NCI-H2029 treated with DMSO at 0.1 percent for 48 hours (cell line): ENCODE measurements at regions not wholly inside any gene's neighbourhood (a gene's known extent, or its start where the extent isn't known, plus 50 kb on each side); places are given as distances from the start of the nearest gene placed in this dataset.

Experiments used
- DNase-seq: peaks from one replicate; lab custom pipeline; 2025; lab: John Stamatoyannopoulos, UW

DNA sequence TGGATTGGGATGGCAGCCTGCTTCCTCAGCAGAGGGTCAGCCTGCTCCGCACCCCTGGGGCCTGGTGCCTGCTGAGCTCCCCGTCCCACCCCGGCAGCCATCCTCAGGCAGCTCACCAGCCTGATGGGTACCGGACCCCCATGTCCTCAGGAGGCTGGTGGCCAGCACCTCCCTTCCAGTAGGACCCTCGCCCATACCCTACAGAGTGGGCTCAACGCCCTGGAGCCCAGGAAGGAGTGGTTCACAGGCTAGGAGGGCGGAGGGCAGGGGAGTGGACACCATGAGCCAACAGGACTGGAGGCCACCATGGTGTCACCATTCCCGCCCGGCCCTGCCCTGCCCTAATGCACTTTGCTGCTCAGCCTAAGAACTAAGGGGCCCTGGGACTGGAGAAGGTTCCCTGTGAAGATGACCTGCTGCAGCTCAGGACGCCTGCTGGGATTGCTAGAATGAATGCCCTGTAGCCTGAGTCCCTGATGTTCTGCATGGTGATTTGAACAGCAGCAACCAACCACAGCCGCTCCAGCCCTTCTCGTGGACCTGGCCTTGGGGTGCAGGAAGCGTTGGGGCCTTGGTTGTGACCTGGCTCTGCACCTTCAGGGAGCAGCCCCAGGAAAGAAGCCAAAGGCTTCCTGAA is 1080.8 kb downstream of the BRD1 start:
- DNase-seq: no peak

DNA sequence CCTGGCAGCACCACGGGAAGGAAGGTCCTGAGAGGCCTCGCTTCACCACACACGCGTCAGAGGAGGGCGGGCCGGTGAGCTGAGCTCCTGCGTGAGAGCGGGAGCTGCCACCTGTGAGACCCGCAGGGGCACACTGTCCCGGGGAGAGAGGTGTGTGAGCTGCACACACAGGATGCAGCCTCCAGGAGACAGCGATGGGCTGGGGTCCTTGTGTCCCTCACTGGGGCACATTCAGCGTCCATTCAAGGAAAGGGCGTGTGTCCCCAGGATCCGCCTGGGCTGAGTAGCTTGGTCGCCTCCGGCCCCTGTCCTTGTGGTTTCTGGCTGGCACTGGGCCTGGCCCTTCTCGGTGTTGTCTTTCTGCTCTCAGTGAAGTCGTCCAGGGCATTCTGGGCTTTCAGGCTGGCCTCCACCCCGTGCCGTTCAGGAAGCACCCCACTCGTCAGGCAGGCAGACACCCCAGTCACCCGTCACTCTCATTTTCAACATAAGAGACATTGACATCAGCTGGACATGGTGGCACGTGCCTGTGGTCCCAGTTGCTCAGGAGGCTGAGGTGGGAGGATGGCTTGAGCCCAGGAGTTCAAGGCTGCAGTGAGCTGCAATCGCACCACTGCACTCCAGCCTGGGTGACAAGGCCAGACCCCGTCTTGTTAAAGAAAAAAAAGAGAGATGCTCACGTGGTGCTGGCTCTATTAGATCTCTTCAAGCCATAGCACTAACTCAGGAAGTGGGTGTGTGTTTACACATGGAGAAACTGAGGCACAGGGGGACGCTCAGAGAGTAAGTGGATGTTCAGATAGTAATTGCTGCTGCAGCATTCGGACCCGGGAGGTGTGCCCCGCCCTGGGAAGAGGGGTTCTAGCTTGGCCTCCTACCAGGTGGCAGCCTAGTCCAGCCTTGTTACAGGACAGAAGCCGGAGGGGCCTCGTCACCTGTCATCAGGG is 1081.6 kb downstream of the BRD1 start:
- no peak for DNase-seq

DNA sequence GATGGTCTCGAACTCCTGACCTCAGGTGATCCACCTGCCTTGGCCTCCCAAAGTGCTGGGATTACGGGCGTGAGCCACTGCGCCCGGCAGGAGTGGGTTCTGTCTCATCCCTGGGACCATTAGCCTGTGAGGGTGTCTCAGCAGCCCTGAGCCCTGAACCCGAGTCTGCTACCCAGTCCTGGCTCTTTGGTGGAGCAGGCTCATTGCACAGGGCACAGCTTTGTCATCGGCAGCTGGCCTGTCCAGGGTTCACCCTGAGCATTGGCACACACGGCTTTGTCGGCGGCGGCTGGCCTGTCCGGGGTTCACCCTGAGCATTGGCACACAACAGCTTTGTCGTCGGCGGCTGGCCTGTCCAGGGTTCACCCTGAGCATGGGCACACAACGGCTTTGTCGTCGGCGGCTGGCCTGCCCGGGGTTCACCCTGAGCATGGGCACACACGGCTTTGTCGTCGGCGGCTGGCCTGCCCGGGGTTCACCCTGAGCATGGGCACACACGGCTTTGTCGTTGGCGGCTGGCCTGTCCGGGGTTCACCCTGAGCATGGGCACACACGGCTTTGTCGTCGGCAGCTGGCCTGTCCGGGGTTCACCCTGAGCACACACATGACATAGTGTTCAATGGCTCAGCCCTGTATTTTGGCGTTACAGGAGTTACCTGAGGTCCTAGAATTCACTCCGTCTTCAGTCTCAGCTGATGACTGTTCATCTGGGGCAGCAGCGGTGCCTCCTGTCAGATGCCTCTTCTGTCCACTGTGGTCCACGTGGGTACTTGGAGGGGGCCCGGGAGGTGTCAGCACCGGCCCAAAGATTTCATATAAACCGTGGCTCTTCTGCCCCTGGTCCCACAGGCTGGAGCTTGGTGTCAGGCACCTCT is 1082.5 kb downstream of the BRD1 start:
- no peak for DNase-seq

DNA sequence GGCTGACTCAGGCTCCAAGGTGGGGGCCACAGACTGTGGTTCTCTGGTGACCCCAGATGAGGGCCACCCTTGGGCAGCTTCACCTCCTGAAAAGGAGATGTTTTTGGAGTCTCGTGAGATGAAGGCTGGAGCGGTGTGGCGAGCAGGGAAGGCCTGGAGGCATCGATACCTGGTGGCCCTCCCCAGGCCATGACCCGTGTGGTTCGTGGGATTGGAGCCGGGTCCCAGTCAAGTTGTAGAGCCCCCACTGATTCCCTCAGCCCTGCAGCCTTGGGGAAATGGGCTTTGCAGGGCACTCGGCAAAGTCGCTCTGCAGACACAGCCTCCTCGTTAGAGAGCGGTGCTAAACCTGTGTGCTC is 1083.4 kb downstream of the BRD1 start:
- DNase-seq: no peak

DNA sequence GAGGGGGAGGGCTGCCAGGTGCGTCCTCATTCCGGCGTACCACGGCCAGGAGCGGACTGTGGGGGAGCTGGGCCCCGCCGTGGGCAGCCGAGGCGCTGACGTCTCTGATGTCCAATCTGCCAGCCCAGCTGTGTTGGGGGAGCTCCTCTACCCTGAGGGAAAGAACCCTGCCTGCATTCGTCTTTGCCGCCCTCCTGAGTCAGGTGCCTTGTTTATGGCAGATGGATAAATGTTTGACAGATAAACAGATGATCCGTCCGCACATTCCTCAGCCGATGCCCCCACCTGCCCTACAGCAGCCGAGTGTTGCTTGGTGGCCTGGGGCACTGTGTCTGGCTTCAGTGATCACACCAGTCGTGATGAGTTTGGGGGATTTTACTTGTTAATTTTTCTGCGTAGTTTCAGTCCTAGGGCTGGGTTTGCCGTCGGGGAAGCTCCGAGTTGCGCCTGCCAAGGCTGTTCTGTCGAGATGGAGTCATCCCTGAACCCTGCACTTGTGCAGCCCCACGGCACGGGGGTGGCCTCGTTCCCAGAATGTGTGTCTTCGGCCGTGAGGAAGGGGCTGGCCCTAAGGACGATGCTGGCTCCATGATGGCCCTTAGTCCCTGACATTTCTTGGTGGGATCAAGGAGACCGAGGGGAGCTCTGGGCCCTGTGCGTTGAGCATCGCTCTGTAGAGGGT is 1083.9 kb downstream of the BRD1 start:
- no peak for DNase-seq

DNA sequence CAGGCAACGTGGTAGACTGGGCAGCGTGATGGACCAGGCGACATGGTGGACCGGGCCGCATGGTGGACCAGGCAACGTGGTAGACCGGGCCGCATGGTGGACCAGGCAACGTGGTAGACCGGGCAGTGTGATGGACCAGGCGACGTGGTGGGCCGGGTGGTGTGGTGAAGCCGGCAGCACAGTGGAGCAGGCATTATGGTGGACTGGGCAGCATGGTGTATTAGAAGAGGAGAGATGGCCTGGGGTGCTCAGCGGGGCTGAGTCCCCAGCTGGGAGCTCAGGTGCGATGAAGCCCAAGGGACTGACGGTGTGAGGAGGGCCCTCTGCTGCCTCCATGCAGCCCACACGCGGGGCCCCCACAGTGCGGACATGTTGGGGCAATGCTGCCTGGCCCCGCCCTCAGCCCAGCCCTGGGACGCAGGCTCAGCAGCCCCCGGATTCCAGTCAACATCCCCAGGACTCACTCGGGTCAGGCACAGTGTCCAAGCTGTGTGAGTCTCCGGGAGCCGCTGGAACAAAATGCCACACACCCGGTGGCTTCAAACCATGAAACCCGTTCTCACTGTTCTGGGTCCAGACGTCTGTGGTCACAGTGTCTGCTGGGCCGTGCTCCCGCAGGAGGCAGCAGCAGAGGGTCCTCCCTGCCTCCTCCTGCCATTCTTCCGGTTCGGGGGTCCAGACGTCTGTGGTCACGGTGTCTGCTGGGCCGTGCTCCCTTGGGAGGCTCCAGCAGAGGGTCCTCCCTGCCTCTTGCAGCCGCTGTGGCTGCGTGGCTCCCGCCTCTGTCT is 1084.9 kb downstream of the BRD1 start:
- DNase-seq: no peak

DNA sequence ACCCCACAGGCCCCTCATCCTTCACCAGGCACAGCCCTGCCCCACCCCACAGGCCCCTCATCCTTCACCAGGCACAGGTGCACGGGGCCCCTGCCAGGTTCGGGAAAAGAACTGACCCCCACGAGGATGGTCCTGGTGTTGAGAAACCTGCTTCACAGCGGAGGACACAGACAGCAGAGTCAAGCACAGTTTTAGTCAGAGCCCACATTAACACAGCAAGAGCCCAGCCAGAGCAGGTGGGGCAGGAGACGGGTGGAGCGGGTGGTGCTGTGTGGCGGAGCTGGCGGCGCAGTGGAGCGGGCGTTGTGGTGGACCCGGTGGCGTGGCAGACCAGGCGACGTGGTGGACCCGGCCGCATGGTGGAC is 1085.5 kb downstream of the BRD1 start:
- no peak for DNase-seq

DNA sequence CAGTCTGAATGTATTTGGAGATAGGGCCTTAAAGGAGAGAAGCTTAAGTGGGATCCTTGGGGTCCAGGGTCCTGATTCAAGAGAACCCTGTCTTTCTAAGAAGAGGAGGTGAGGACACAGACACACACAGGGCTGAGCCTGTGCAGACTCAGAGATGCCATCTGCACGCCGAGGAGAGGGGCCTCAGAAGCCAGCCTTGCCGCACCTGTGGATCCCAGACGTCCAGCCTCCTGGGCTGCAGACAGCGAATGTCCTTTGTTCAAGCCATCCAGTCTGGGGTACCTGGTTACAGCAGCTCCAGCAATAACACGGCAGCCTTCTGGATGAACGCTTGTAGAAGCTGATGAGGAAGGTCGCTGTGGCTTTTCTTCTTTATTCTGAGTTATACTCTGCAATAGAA is 1086.1 kb downstream of the BRD1 start:
- DNase-seq: no peak

DNA sequence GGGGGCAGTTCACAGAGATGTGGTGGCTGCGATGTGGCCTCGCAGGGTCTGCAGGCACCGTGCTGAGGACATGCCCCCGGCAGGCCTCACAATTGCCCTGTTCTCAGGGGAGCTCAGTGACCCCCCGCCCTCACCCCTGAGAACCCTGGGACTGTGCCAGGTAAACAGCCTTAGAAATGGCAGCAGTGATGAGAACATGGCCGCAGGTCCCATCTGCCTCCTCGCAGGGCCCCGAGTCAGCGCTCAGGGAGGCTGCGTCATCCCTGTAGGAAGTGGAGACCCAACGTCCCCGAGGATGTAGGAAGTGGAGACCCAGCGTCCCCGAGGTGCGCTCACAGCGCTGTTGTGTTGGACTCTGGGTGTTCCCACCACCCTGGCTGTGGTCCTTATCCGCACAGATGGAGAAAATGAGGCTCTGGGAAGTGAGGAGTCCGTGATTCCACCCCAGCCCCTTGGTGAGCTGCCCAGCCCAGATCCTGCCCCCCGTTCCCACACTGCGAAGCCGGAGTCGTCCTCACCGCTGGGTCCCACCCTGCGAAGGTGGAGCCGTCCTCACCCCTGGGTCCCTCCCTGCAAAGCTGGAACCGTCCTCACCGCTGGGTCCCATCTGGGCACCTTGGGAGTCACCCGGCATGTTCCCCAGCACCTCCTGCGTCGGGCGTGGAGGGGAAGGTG is 1086.8 kb downstream of the BRD1 start:
- no peak for DNase-seq

DNA sequence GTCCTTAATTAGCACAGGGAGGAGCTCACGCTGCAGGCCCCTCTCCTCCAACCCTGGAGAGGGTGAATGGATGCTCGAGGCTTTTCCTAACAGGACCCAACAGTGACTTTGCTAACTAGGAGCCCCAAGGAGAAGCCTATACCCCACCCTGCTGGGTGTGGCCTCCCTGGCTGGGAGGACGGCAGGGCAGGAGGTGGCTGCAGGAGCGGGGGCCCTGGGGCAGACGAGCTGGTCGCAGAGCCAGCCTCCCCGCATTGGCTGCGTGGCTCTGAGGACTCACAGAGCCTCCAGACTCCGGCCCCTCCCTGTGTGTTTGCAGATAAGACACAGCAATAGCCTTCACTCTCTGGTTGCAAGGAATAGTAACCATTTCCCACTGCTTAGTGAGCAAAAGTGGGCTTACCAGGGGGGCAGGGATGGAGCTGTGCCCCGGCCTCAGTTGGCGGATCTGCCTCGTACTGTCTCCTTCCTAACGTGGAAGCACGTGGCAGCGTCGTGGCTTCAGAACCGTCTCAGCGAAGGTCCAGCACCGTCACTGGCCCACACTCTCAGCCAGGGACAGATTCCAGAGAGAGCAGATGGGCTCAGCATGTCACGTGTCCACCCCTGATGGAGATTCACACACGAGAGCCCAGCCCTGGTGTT is 1087.5 kb downstream of the BRD1 start:
- DNase-seq: no peak

DNA sequence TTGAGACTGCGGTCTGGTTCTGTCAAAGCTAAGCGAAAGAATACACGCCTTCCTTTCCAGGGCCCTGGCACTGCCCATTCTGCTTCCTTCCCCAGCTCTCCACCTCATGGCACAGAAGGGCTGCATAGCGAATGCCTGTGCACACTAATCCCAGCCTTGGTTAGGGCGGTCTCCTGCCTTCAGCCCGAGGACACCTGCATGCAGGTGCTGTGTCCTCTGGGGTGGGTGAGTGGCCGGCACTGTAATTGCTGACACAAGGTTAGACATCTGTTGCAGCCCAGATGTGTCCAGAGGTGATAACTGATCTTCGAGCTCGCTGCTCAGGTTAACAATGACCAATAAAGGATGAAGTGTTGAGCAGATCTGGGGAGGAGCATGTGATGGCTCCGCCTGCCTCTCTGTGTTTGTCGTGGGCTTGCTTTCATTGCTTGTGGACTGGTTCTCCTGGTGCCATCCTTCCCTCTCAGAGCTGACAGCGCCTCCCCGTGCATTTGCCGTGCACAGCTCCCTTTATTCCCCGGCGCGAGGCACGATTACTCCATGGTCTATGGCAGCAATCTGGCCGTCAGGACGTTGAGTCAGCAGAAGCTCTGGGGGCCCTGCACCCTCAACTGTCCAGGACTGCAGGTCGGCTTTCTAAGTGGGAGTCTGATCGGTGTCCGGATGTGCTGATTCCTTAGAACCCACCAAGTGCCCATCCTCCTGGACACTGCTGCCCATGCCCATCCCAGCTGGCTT is 1088.2 kb downstream of the BRD1 start:
- DNase-seq: no peak

DNA sequence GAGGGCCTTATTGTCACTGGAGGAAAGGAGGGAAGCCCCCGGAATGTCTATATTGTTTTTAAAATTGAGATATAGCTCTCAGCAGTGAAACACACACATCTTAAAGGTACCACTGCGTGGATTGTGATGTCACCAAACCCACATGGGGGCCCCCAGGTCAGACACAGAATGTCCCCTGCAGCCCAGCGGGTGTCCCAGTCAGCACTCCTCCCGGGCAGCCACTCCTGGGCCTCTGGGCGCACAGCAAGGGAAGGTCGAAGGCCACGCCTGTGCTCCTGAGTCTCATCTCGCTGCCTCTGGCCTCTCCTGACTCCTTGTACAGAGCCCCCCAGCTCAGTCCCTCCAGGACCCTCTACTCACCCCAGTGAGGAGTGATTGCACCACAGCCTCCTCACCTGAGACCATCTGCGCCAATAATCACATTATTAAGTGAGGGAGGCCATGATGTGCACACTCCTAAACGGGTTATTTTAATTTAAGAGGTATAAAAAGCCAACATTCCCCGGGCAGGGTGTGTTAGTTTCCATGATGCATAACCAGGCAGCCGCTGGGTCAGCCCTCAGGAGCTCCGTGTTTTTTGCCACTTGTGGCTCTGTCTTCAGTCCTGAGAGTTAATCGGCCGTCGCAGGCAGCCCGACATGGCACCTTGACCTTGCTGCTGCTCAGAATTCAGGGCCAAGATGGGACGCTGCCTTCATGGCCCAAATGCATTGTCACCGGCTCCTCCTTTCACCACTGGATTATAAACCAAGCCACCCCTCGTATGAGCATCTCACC is 1089.3 kb downstream of the BRD1 start:
- DNase-seq: no peak

DNA sequence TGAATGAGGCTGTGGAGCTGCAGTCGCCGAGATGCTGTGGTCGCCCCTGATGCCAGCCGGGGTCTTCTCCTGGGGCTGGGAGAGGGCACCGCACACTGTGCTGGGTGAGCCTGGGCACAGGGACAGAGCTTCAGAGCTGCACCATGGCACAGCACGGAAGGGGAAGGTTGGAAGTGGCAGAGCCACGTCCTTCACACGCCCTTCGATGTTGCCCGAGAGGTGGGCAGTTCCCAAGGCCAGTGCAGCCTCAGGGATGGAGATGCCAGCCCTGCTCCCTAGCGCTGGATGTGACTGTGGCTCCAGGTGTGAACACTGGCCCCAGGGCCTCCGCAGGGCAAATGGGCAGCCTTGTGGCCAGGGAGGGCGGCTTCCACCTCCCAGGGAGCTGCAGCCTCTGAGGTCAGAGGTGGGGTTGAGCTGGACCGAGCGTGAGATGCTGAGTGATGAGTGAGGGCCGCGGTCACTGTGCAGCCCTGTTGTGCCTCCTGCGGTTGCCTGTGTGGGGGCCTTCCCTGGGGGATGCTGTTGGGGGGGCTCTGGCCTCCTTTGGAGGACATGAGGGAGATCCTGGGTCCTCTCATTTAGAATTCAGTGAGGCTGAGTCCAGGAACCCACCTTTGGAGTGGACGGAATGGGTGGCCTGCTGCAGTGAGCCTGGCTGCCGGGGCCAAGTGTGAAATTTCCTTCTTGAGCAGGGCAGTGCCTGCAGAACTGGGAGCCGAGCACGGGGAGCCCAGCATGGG is 1090.0 kb downstream of the BRD1 start:
- DNase-seq: no peak

DNA sequence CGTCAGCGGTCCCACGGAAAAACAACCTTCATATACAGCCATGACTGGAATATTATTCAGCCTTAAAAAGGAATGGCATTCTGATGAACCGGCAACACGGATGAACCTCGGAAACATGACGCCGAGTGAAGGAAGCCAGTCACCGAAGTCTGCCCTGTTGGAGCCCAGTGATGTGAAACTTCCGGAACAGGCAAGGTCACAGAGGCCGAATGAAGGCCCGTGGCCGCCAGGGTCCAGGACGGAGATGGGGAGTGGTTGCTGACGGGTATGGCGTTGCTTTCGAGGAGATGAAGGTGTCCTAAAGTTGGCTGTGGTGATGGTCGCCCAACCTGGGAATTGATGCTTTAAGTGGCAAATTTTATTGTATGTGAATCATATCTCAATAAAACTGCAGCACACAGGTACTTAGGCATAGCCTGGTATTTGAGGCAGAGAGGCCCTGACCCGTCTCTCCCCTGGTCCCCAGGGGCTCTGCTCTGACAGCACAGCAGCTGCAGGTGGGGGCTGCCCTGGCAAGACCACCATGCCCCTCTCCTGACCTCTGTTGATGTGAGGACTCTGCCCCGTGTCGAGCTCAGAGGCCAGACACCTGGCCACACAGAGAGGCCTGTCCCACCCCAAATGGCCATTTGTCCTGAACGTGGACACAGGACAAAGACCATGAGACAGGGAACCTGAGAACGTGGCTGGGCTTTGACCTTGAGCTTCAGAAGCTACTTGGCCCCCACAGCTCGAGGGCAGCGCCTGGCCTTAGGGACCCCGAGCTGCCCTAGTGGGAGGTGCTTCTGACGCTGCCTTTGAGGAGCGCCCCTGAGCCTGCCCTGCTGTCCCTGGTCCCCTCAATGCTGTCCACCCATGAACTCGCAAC is 1090.8 kb downstream of the BRD1 start:
- DNase-seq: no peak

DNA sequence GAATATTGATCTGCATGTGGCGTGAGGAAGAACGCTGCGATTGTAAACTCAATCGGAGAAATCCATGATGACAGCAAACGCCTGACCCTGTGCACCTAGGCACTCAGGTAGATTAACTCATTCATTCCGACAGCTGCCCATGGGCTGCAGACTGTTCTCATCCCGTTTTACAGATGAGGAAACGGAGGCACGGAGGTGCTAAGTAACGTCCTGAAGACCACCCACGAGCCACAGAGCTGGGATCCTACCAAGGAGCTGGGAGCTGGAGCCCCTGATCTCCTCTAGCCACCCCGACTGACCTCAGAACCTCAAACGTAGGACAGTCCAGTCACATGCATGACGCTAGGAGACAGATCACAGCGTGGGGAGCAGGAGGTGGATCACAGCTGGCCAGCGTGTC is 1092.7 kb downstream of the BRD1 start:
- no peak for DNase-seq

DNA sequence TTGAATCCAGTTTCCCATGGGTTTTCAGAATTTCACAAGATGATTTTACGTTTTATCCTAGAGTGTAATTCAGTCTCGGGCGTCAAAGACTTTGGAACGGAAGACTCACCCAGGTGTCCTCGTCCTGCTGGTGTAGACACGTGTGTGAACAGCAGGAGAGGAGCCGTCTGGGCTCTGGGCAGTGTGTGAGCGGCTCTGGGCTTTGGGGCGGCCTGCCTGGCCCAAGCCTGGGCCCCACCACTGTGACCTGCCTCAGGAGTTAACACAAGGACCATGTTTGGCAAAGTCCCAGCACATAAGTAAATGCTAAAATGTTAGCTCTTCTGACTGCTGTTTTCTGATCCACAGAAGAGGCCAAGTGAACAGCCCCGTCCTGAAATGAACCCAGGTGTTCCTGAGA is 1093.3 kb downstream of the BRD1 start:
- DNase-seq: no peak
